Epithelial cell of proximal tubule (primary cell): ENCODE measurements at regions not wholly inside any gene's neighbourhood (a gene's known extent, or its start where the extent isn't known, plus 50 kb on each side); places are given as distances from the start of the nearest gene placed in this dataset.

Experiments used
- DNase-seq: peaks from one replicate; pipeline ENCODE4 v3.0.0-alpha.2; 2011; ENCODE audit warnings: low read depth
- H3K4me3 ChIP-seq: 2 replicates; pipeline ENCODE4 v1.5.1; 2011; ENCODE audit warnings: low read depth, mild to moderate bottlenecking, low read length
- TF ChIP-seq, protein P1 (sequence below): conservative IDR thresholded peaks from 2 replicates; pipeline ENCODE4 v1.5.1; 2012; ENCODE audit warnings: low read depth, mild to moderate bottlenecking, low read length

DNA sequence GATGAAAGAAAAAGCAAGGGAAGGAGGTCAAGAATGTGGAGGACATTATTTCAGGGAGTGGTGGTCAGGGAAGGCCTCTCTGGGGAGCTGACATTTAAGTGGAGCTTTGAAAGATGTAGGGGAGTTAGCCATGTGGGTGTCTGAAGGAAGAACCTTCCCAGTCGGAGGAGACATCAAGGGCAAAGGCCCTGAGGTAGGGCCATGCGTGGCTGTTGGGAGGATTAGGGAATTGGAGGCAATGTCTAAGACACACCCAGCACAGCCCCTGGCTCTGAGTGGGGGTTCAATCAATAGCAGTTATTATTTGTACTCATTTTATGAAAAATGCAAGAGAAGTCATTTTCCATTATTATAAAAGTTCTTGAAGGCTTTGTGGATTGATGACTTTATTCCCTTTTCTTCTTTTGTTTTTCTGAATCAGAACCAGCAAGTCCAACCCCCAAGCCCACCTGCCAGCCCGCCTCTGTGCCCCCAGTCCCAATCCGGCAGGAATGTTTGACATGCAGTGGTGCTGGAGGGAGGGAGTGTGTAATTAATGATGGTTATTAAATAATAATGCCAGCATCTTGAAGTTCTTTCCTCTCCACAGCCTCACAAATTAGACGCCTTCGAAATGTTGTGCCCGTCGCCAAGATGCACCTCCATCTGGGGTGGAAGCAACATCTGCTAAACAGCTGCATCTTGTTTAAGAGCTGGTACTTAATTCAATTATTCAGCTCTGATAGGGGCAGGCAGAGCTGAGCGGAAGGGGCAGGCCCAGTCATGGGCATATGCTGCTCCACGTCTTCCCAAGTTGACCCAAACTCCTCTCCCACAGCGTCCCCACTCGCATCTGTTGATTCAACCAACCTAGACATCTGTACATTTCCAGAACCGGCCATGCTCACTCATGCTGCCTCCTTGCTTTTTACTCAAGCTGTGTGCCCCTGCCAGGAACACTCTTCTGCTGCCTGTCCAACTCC is 81.3 kb upstream of the SIRPA start:
- DNase-seq = no peak
- no peak overlapping the region for H3K4me3 ChIP-seq
- TF ChIP-seq, protein P1, sequence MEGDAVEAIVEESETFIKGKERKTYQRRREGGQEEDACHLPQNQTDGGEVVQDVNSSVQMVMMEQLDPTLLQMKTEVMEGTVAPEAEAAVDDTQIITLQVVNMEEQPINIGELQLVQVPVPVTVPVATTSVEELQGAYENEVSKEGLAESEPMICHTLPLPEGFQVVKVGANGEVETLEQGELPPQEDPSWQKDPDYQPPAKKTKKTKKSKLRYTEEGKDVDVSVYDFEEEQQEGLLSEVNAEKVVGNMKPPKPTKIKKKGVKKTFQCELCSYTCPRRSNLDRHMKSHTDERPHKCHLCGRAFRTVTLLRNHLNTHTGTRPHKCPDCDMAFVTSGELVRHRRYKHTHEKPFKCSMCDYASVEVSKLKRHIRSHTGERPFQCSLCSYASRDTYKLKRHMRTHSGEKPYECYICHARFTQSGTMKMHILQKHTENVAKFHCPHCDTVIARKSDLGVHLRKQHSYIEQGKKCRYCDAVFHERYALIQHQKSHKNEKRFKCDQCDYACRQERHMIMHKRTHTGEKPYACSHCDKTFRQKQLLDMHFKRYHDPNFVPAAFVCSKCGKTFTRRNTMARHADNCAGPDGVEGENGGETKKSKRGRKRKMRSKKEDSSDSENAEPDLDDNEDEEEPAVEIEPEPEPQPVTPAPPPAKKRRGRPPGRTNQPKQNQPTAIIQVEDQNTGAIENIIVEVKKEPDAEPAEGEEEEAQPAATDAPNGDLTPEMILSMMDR = no peak

DNA sequence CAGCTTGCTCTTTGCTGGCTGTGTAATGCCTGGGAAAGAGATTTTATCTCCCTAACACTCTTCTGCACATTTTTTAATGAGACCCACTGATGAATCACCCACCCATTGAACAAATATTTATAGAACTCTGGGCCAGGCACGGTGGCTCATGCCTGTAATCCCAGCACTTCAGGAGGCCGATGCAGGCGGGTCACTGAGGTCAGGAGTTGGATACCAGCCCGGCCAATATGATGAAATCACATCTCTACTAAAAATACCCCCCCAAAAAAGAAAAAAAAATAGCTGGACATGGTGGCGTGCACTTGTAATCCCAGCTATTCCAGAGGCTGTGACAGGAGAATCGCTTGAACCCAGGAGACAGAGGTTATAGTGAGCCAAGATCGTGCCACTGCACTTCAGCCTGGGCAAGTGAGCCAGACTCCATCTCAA is 82.1 kb upstream of the SIRPA start:
- H3K4me3 ChIP-seq = no peak overlapping the region
- TF ChIP-seq, protein P1 = no peak
- peak; percentile 50 for DNase-seq

- DNase-seq = no peak
- TF ChIP-seq, protein P1 = no peak
- H3K4me3 ChIP-seq = no peak overlapping the region
These were observed 83.3 kb upstream of the SIRPA start for GRCh38 chr20:1811621-1812498.

DNA sequence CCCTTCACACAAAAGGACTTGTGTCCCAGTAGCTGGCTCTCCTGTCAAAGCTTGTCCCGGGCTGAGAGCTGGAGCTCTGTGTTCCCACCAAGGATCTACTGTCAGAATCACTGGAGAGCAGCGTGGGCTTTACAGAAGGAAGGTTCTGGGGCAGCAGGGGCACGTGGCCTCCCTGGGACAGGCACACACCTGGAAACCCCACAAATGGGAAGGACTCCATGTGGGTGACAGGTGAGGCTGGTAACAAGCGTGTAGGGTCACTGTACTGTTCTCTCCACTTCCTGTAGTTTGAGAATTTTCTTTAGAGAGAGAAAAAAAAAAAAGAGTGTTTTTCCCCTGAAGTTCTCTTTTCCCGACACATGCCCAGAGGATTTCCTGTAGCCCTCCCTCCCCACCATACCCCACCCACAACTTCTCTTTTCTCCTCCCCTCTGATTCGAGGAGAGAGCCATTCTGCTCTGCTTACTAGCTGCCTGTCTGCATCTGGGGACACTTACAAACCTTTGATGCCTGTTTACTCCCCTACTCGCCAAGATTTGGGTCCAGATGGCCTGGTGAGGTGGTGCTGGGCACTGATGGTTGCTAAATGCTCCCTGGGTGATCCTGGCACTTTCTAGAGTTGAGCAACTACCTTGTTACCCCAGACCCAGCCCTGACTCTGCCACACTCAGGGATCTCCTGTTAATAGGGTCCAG is 84.1 kb upstream of the SIRPA start:
- DNase-seq = no peak

DNA sequence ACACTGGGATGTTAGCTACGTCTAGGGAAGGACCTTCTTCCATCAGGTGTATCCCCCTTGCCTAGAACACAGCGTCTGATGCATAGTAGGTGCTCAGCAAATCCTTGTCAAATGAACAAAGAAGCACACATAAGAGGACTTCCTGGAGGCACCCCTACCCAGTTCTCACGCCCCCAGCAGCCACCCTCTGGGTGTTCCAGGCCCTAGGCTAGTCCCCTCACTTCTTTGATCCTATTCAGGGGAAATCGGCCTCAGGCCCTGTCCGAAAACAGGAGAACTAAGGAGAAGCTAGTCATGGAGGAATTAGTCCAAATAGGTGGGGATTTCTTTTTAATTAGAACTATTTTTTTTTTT is 84.7 kb upstream of the SIRPA start:
- TF ChIP-seq, protein P1 = no peak
- DNase-seq = no peak
- no peak overlapping the region for H3K4me3 ChIP-seq

More for the DNA sequence above, 84.1 kb upstream of the SIRPA start:
- TF ChIP-seq, protein P1 = no peak
- H3K4me3 ChIP-seq = no peak overlapping the region

GRCh38 chr20:1809611-1810510 is 85.3 kb upstream of the SIRPA start:
- peak; percentile 59 for DNase-seq
- TF ChIP-seq, protein P1 = no peak
- H3K4me3 ChIP-seq = no peak overlapping the region
